ENCODE measurements at regions not wholly inside any gene's neighbourhood (a gene's known extent, or its start where the extent isn't known, plus 50 kb on each side); places are given as distances from the start of the nearest gene placed in this dataset.

GRCh38 chr4:3845094-3845743 lies 79.0 kb downstream of the ADRA2C start:
- no peaks in the 10 kb centered on the region; the same call in 1 of the 2 replicates for H3K9me2 ChIP-seq (replicated peaks; ENCODE audit: insufficient read depth, low read length)
- no peak overlapping the region for H3K9ac ChIP-seq (ENCODE audit: low read length)
- H3K4me2 ChIP-seq (ENCODE audit: low read depth, low read length, poor library complexity, severe bottlenecking): no peak overlapping the region
- no peaks in the 10 kb centered on the region for H4K20me1 ChIP-seq (ENCODE audit: low read depth, low read length)
- no peaks in the 10 kb centered on the region for H3K9me3 ChIP-seq (ENCODE audit: insufficient read depth, low read length)
- no peaks in the 10 kb centered on the region for H3K27me3 ChIP-seq (ENCODE audit: low read length)
- no peaks in the 10 kb centered on the region for H3K79me2 ChIP-seq (ENCODE audit: insufficient read depth, low read length)
- H3K36me3 ChIP-seq (ENCODE audit: low read length): no peaks in the 10 kb centered on the region
- H3F3A ChIP-seq (ENCODE audit: insufficient read depth): no peaks in the 10 kb centered on the region
- H3K4me3 ChIP-seq (ENCODE audit: insufficient read depth, low read length, poor library complexity, severe bottlenecking): no peak overlapping the region
- no peak for TF ChIP-seq CTCF (IDR thresholded peaks at IDR 0.05; ENCODE audit: insufficient read depth, low read length, poor library complexity, severe bottlenecking)
- no peak overlapping the region for H2AFZ ChIP-seq (ENCODE audit: low read depth, low read length, severe bottlenecking)
- H3K27ac ChIP-seq (ENCODE audit: low read depth, low read length): no peak overlapping the region

- Histone ChIP-seq H3K36me3 (ENCODE audit: low read length) (no peaks in the 10 kb centered on the region), H3K27ac (ENCODE audit: low read depth, low read length) (no peak overlapping the region), H3K4me2 (ENCODE audit: low read depth, low read length, poor library complexity, severe bottlenecking) (no peak overlapping the region), H3K79me2 (ENCODE audit: insufficient read depth, low read length) (no peaks in the 10 kb centered on the region), H4K20me1 (ENCODE audit: low read depth, low read length) (no peaks in the 10 kb centered on the region), H3F3A (ENCODE audit: insufficient read depth) (no peaks in the 10 kb centered on the region), H3K9me3 (ENCODE audit: insufficient read depth, low read length) (no peaks in the 10 kb centered on the region), H3K4me3 (ENCODE audit: insufficient read depth, low read length, poor library complexity, severe bottlenecking) (no peak overlapping the region), H3K9ac (ENCODE audit: low read length) (no peak overlapping the region), H3K27me3 (ENCODE audit: low read length) (no peaks in the 10 kb centered on the region), H2AFZ (ENCODE audit: low read depth, low read length, severe bottlenecking) (no peak overlapping the region), H3K9me2 (replicated peaks; ENCODE audit: insufficient read depth, low read length) (no peaks in the 10 kb centered on the region; the same call in 1 of the 2 replicates)
- TF ChIP-seq CTCF (IDR thresholded peaks at IDR 0.05; ENCODE audit: insufficient read depth, low read length, poor library complexity, severe bottlenecking): no peak
Measured at GRCh38 chr4:3845744-3846429, 79.7 kb downstream of the ADRA2C start.

- H3K4me3 ChIP-seq (ENCODE audit: insufficient read depth, low read length, poor library complexity, severe bottlenecking): no peak overlapping the region
- H3K9ac ChIP-seq (ENCODE audit: low read length): no peak overlapping the region
- no peaks in the 10 kb centered on the region for H4K20me1 ChIP-seq (ENCODE audit: low read depth, low read length)
- no peaks in the 10 kb centered on the region; the same call in 1 of the 2 replicates for H3K9me2 ChIP-seq (replicated peaks; ENCODE audit: insufficient read depth, low read length)
- H2AFZ ChIP-seq (ENCODE audit: low read depth, low read length, severe bottlenecking): no peak overlapping the region
- no peak overlapping the region for H3K4me2 ChIP-seq (ENCODE audit: low read depth, low read length, poor library complexity, severe bottlenecking)
- no peaks in the 10 kb centered on the region for H3K27me3 ChIP-seq (ENCODE audit: low read length)
- no peaks in the 10 kb centered on the region for H3K79me2 ChIP-seq (ENCODE audit: insufficient read depth, low read length)
- no peaks in the 10 kb centered on the region for H3F3A ChIP-seq (ENCODE audit: insufficient read depth)
- no peak for TF ChIP-seq EZH2phosphoT487 (conservative IDR thresholded peaks at IDR 0.05; ENCODE audit: low read length)
- no peak for TF ChIP-seq CTCF (IDR thresholded peaks at IDR 0.05; ENCODE audit: insufficient read depth, low read length, poor library complexity, severe bottlenecking)
- H3K36me3 ChIP-seq (ENCODE audit: low read length): no peaks in the 10 kb centered on the region
- no peaks in the 10 kb centered on the region for H3K9me3 ChIP-seq (ENCODE audit: insufficient read depth, low read length)
- no peak overlapping the region for H3K27ac ChIP-seq (ENCODE audit: low read depth, low read length)
Measured at GRCh38 chr4:3847211-3847940, 81.2 kb downstream of the ADRA2C start.
